ENCODE measurements at regions not wholly inside any gene's neighbourhood (a gene's known extent, or its start where the extent isn't known, plus 50 kb on each side); places are given as distances from the start of the nearest gene placed in this dataset.

DNA sequence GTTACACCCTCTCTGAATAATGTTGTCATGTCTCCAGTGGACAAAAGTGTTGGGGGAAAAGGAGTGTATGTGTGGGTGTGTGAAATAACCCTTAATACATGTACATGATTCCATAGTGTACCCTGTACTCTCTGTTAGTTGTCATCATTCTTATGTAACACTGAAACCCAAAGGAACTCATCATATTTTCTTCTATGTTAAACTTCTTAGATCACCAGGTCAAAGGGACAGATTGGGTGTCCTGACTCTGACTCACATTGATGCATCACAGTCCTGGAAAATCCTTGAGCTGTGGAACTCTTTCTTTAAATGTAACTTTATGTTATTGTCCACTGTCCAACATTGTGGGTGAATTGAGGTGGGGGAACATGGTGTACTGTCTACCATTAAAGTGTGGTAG, 350.5 kb downstream of the DHX35 start:
- H3K4me3 ChIP-seq (ENCODE audit: low read length): no peak overlapping the region
- ChIA-PET POLR2A (no interaction called here), CTCF (no interaction called here)
- Mint-ChIP-seq H3K27ac (no peak overlapping the region), H3K4me3 (no peak overlapping the region), H3K9me3 (peaks cover 3% of the 10 kb centered on the region), H3K27me3 (peaks cover 4% of the 10 kb centered on the region), H3K36me3 (ENCODE audit: low read depth) (no peaks in the 10 kb centered on the region), H3K4me1 (ENCODE audit: low read depth) (no peaks in the 10 kb centered on the region)
- ATAC-seq (ENCODE audit: poor library complexity) (no peak), DNase-seq (no peak)
- intact Hi-C loops (cut with DNase I, micrococcal nuclease): no loop called here
- H3K9me3 ChIP-seq (ENCODE audit: control insufficient read depth in 1 of 2, insufficient read depth in 1 of 2, low read length in 2 of 2): no peaks in the 10 kb centered on the region
- H3K27me3 ChIP-seq (ENCODE audit: control insufficient read depth in 1 of 2, insufficient read depth in 2 of 2, low read length in 2 of 2): no peaks in the 10 kb centered on the region
- TF ChIP-seq, protein P1, sequence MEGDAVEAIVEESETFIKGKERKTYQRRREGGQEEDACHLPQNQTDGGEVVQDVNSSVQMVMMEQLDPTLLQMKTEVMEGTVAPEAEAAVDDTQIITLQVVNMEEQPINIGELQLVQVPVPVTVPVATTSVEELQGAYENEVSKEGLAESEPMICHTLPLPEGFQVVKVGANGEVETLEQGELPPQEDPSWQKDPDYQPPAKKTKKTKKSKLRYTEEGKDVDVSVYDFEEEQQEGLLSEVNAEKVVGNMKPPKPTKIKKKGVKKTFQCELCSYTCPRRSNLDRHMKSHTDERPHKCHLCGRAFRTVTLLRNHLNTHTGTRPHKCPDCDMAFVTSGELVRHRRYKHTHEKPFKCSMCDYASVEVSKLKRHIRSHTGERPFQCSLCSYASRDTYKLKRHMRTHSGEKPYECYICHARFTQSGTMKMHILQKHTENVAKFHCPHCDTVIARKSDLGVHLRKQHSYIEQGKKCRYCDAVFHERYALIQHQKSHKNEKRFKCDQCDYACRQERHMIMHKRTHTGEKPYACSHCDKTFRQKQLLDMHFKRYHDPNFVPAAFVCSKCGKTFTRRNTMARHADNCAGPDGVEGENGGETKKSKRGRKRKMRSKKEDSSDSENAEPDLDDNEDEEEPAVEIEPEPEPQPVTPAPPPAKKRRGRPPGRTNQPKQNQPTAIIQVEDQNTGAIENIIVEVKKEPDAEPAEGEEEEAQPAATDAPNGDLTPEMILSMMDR (IDR thresholded peaks at IDR 0.05): no peak
- no peaks in the 10 kb centered on the region for H3K4me1 ChIP-seq (ENCODE audit: insufficient read depth, low read length)
- no peaks in the 10 kb centered on the region for H3K36me3 ChIP-seq (ENCODE audit: insufficient read depth, low read length)
- H3K27ac ChIP-seq (ENCODE audit: low read depth in 1 of 2, low read length in 2 of 2): no peak overlapping the region

DNA sequence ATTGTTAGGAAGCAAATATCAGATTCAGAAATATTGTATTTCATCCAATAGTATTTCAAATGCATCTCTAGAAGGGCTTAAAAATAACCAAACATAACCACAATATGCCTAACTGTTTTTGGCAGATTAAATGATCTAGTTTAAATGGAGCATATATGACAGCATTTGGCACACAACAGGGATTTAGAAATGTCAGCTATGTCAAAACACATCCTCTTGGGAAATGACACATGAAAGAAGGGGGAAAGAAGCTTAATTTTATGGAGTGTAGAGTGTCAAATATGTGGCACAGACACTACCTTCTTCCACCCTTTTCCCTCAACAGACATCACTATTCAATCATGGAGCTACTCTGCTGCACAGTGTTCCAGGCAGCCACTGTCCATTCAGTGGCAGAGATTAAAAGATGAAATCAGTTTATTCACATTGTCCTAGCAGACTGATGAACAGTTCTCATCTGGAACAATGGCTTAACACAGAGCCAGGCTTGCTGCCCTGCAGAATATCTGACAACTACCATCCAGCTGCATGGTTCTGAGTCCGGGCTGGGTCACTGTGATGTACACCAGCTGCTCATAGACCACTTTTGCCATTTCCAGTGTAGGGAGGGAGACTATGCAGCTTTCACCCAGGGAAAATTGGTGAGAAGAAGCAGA, 349.8 kb downstream of the DHX35 start:
- intact Hi-C loops (cut with DNase I, micrococcal nuclease): no loop called here
- H3K4me1 Mint-ChIP-seq (ENCODE audit: low read depth): no peaks in the 10 kb centered on the region
- no peak for DNase-seq
- TF ChIP-seq, protein P1 (IDR thresholded peaks at IDR 0.05): no peak
- H3K4me3 Mint-ChIP-seq: no peak overlapping the region
- Histone ChIP-seq H3K4me3 (ENCODE audit: low read length) (no peak overlapping the region), H3K36me3 (ENCODE audit: insufficient read depth, low read length) (no peaks in the 10 kb centered on the region), H3K27me3 (ENCODE audit: control insufficient read depth in 1 of 2, insufficient read depth in 2 of 2, low read length in 2 of 2) (no peaks in the 10 kb centered on the region), H3K9me3 (ENCODE audit: control insufficient read depth in 1 of 2, insufficient read depth in 1 of 2, low read length in 2 of 2) (no peaks in the 10 kb centered on the region), H3K4me1 (ENCODE audit: insufficient read depth, low read length) (no peaks in the 10 kb centered on the region), H3K27ac (ENCODE audit: low read depth in 1 of 2, low read length in 2 of 2) (no peak overlapping the region)
- no peak for ATAC-seq (ENCODE audit: poor library complexity)
- peaks cover 4% of the 10 kb centered on the region for H3K27me3 Mint-ChIP-seq
- no peak overlapping the region for H3K27ac Mint-ChIP-seq
- POLR2A ChIA-PET: no interaction called here
- H3K36me3 Mint-ChIP-seq (ENCODE audit: low read depth): no peaks in the 10 kb centered on the region
- peaks cover 3% of the 10 kb centered on the region for H3K9me3 Mint-ChIP-seq
- CTCF ChIA-PET: no interaction called here

DNA sequence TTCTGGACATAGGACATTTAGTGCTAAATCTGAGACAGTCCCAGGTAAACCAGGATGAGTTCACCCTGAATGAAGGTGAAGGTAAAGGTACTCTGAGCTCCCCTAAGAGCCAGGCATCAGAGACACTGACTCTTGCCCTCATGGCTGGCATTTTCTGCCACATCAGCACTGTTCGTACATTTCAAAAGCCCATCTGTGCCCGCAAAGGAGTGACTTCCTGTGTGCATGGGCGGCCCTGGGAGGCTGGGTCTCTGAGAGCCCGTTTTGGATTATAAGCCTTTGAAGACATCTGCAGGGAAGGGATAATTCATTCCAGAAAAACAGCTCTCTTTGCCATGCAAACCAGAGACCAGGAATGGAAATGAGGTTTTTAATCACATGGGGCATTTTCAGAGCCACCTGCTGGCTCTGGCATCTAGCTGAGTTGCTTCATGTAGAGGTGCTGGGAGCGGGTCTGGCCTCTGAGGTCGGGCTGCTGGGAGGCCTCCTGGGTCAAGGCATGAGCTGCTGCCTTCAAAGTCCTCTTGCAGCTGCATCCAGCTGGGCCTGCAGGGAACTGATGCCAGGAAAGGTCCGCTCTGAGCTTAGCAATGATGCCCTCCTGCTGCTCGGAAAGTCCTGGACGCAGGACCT, 348.3 kb downstream of the DHX35 start:
- no peak overlapping the region for H3K27ac Mint-ChIP-seq
- H3K36me3 Mint-ChIP-seq (ENCODE audit: low read depth): no peaks in the 10 kb centered on the region
- H3K4me3 ChIP-seq (ENCODE audit: low read length): no peak overlapping the region
- POLR2A ChIA-PET: no interaction called here
- intact Hi-C loops (cut with DNase I, micrococcal nuclease): no loop called here
- H3K27ac ChIP-seq (ENCODE audit: low read depth in 1 of 2, low read length in 2 of 2): no peak overlapping the region
- no peaks in the 10 kb centered on the region for H3K36me3 ChIP-seq (ENCODE audit: insufficient read depth, low read length)
- peaks cover 3% of the 10 kb centered on the region for H3K9me3 Mint-ChIP-seq
- TF ChIP-seq, protein P1 (IDR thresholded peaks at IDR 0.05): no peak
- ATAC-seq (ENCODE audit: poor library complexity): no peak
- H3K9me3 ChIP-seq (ENCODE audit: control insufficient read depth in 1 of 2, insufficient read depth in 1 of 2, low read length in 2 of 2): no peaks in the 10 kb centered on the region
- no peak for DNase-seq
- H3K27me3 Mint-ChIP-seq: peaks cover 12% of the 10 kb centered on the region
- H3K4me1 Mint-ChIP-seq (ENCODE audit: low read depth): no peaks in the 10 kb centered on the region
- CTCF ChIA-PET: no interaction called here
- H3K4me3 Mint-ChIP-seq: no peak overlapping the region
- H3K4me1 ChIP-seq (ENCODE audit: insufficient read depth, low read length): no peaks in the 10 kb centered on the region
- H3K27me3 ChIP-seq (ENCODE audit: control insufficient read depth in 1 of 2, insufficient read depth in 2 of 2, low read length in 2 of 2): no peaks in the 10 kb centered on the region
